ENCODE measurements at regions not wholly inside any gene's neighbourhood (a gene's known extent, or its start where the extent isn't known, plus 50 kb on each side); places are given as distances from the start of the nearest gene placed in this dataset.

GRCh38 chr7:46525876-46526275 lies 604.8 kb upstream of the IGFBP3 start:
- TF ChIP-seq CTCF (IDR thresholded peaks at IDR 0.05) (no peak), ESRRA (CRISPR knock-in tag; IDR thresholded peaks at IDR 0.05; ENCODE audit: borderline replicate concordance) (no peak), MAX (CRISPR knock-in tag; IDR thresholded peaks at IDR 0.05) (no peak), EMX1 (CRISPR knock-in tag; IDR thresholded peaks at IDR 0.05) (no peak), NFYB (CRISPR knock-in tag; conservative IDR thresholded peaks at IDR 0.05; ENCODE audit: low read depth) (no peak), NR3C1 (CRISPR knock-in tag; conservative IDR thresholded peaks at IDR 0.05; ENCODE audit: low read depth) (no peak)
